HEK293T (cell line): ENCODE measurements at regions not wholly inside any gene's neighbourhood (a gene's known extent, or its start where the extent isn't known, plus 50 kb on each side); places are given as distances from the start of the nearest gene placed in this dataset.

ENCODE experiments used
- BHLHE40 ChIP-seq: fragments of 450-650 bp; IDR thresholded peaks from 2 replicates; pipeline ENCODE4 v1.6.1; 2016; ENCODE audit warnings: mild to moderate bottlenecking, moderate library complexity, borderline replicate concordance
- ELF4 ChIP-seq: fragments of 450-650 bp; IDR thresholded peaks from 2 replicates; pipeline ENCODE4 v1.6.1; 2017; ENCODE audit warnings: antibody characterized with exemption
- FOXA1 ChIP-seq: fragments of 450-650 bp; IDR thresholded peaks from 2 replicates; pipeline ENCODE4 v1.6.1; 2016; ENCODE audit warnings: mild to moderate bottlenecking
- FOXK2 ChIP-seq: fragments of 450-650 bp; IDR thresholded peaks from 2 replicates; pipeline ENCODE4 v1.6.1; 2016; ENCODE audit warnings: mild to moderate bottlenecking
- FOXM1 ChIP-seq: fragments of 450-650 bp; IDR thresholded peaks from 2 replicates; pipeline ENCODE4 v1.6.1; 2017; ENCODE audit warnings: mild to moderate bottlenecking, borderline replicate concordance
- HDGF ChIP-seq: fragments of 450-650 bp; IDR thresholded peaks from 2 replicates; pipeline ENCODE4 v1.6.1; 2017; ENCODE audit warnings: antibody characterized with exemption, borderline replicate concordance
- L3MBTL2 ChIP-seq: fragments of 450-650 bp; conservative IDR thresholded peaks from 2 replicates; pipeline ENCODE4 v1.6.1; 2016; ENCODE audit warnings: mild to moderate bottlenecking
- NFRKB ChIP-seq: fragments of 450-650 bp; IDR thresholded peaks from 2 replicates; pipeline ENCODE4 v1.6.1; 2016; ENCODE audit warnings: mild to moderate bottlenecking, moderate library complexity
- SP1 ChIP-seq: fragments of 450-650 bp; IDR thresholded peaks from 2 replicates; pipeline ENCODE4 v1.6.1; 2017
- SUZ12 ChIP-seq: fragments of 450-650 bp; IDR thresholded peaks from 2 replicates; pipeline ENCODE4 v1.6.1; 2016; ENCODE audit warnings: mild to moderate bottlenecking
- TF ChIP-seq, protein P1 (sequence below): fragments of 450-650 bp; IDR thresholded peaks from 2 replicates; pipeline ENCODE4 v1.6.1; 2016

DNA sequence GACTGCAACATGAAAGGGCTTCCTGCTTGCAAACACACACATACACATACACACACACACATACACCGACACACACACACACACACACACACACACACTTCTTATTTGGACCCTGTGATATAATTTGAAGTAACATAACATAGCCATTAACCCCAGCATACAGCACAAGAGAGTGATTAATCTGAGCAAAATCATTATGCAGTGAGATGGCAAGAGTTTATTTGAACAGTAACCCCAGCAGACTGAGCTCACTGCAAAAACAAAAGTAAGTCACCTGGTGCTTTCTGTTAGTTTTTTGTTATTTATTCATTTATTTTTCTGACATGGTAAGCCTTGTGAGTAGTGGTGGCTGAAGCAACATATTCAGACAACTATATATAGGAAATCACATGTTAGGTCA lies 93.7 kb downstream of the NOL4 start:
- TF ChIP-seq HDGF: no peak
- no peak for TF ChIP-seq FOXM1
- TF ChIP-seq ELF4: no peak
- TF ChIP-seq FOXA1: no peak
- TF ChIP-seq FOXK2: no peak
- TF ChIP-seq BHLHE40: no peak
- TF ChIP-seq, protein P1, sequence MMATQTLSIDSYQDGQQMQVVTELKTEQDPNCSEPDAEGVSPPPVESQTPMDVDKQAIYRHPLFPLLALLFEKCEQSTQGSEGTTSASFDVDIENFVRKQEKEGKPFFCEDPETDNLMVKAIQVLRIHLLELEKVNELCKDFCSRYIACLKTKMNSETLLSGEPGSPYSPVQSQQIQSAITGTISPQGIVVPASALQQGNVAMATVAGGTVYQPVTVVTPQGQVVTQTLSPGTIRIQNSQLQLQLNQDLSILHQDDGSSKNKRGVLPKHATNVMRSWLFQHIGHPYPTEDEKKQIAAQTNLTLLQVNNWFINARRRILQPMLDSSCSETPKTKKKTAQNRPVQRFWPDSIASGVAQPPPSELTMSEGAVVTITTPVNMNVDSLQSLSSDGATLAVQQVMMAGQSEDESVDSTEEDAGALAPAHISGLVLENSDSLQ: no peak
- no peak for TF ChIP-seq SUZ12
- no peak for TF ChIP-seq NFRKB
- no peak for TF ChIP-seq SP1
- no peak for TF ChIP-seq L3MBTL2
